MM.1S (cell line): ENCODE measurements at regions not wholly inside any gene's neighbourhood (a gene's known extent, or its start where the extent isn't known, plus 50 kb on each side); places are given as distances from the start of the nearest gene placed in this dataset.

Experiments
- EZH2phosphoT487 ChIP-seq: fragments of 300-600 bp; sonication (generic); IDR thresholded peaks from 2 replicates; pipeline ENCODE4 v1.6.1; 2018; ENCODE audit warnings: antibody characterized with exemption, low read length
- TF ChIP-seq, protein P1 (sequence below): fragments of 300-600 bp; sonication (generic); IDR thresholded peaks from 2 replicates; pipeline ENCODE4 v1.5.1; 2016; ENCODE audit warnings: antibody characterized with exemption, low read length, mixed read lengths

DNA sequence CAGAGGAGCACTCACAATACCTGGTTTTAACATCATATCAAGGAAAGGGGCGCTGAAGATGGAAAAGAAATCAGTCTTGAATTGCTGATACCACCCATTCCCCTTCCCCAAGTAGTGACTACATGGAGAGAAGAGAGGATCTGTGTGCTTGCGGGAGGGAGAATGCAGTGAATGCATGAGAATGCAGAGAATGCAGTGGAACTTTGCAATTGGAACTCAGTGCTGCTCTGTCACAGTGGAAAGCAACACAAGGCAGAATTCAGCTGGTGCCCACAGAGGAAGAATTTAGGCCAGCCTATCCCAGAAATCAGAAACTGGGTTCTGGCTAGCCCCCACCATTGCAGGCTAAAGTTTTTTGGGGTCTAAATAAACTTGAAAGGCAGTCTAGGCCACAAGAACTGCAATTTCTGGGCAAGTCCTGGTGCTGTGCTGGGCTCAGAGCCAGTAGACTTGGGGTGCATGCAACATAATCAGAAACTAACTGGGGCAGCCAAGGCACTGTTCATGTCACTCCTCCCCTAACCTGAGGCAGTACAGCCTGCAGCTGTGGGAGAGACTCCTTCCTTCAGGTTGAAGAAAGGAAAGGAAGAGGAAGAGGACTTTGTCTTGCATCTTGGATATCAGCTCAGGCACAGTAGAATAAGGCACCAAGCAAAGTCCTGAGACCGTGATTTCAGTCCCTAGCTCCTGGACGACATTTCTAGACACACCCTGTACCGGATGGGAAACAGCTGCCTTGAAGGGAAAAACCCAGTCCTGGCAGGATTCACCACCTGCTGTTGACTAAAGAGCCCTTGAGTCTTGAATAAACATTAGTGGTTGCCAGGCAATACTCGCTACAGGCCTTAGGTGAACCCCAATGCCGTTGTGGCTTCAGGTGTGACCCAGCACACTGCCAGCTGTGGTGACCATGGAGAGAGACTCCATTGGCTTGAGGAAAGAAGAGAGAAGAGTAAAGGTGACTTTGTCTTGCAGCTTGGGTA lies 329.3 kb downstream of the TBL1XR1 start:
- TF ChIP-seq, protein P1, sequence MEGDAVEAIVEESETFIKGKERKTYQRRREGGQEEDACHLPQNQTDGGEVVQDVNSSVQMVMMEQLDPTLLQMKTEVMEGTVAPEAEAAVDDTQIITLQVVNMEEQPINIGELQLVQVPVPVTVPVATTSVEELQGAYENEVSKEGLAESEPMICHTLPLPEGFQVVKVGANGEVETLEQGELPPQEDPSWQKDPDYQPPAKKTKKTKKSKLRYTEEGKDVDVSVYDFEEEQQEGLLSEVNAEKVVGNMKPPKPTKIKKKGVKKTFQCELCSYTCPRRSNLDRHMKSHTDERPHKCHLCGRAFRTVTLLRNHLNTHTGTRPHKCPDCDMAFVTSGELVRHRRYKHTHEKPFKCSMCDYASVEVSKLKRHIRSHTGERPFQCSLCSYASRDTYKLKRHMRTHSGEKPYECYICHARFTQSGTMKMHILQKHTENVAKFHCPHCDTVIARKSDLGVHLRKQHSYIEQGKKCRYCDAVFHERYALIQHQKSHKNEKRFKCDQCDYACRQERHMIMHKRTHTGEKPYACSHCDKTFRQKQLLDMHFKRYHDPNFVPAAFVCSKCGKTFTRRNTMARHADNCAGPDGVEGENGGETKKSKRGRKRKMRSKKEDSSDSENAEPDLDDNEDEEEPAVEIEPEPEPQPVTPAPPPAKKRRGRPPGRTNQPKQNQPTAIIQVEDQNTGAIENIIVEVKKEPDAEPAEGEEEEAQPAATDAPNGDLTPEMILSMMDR, result no peak
- TF ChIP-seq EZH2phosphoT487, result no peak
